Trophoblast cell (in vitro differentiated cells and primary cell): ENCODE measurements at regions not wholly inside any gene's neighbourhood (a gene's known extent, or its start where the extent isn't known, plus 50 kb on each side); places are given as distances from the start of the nearest gene placed in this dataset.

Experiments used
- DNase-seq, 2 donors: peaks; one replicate each; pipeline ENCODE4 v3.0.0-alpha.2; 2016
- H2AFZ ChIP-seq: 2 replicates; pipeline ENCODE4 v1.6.1; 2013; ENCODE audit warnings: low read length, moderate library complexity, mild to moderate bottlenecking; ENCODE audit not compliant: insufficient read depth, poor library complexity
- H2AK5ac ChIP-seq: 2 replicates; pipeline ENCODE4 v1.6.1; 2013; ENCODE audit warnings: mild to moderate bottlenecking, low read length
- H2BK120ac ChIP-seq: 2 replicates; pipeline ENCODE4 v1.6.1; 2013; ENCODE audit warnings: low read length, mild to moderate bottlenecking, moderate library complexity; ENCODE audit not compliant: insufficient read depth, poor library complexity
- H2BK12ac ChIP-seq: 2 replicates; pipeline ENCODE4 v1.6.1; 2013; ENCODE audit warnings: mild to moderate bottlenecking, low read length, moderate library complexity
- H2BK5ac ChIP-seq: 2 replicates; pipeline ENCODE4 v1.6.1; 2013; ENCODE audit warnings: low read length, low read depth, moderate library complexity, mild to moderate bottlenecking; ENCODE audit not compliant: poor library complexity
- H3K14ac ChIP-seq: 2 replicates; pipeline ENCODE4 v1.6.1; 2013; ENCODE audit warnings: mild to moderate bottlenecking, low read length
- H3K18ac ChIP-seq: 2 replicates; pipeline ENCODE4 v1.6.1; 2013; ENCODE audit warnings: mild to moderate bottlenecking, low read length
- H3K23ac ChIP-seq: 2 replicates; pipeline ENCODE4 v1.6.1; 2013; ENCODE audit warnings: low read length
- H3K27ac ChIP-seq: 2 replicates; pipeline ENCODE4 v1.5.1; 2013; ENCODE audit warnings: low read depth, mild to moderate bottlenecking, inconsistent platforms, low read length, moderate library complexity
- H3K27me3 ChIP-seq: 2 replicates; pipeline ENCODE4 v1.6.1; 2013; ENCODE audit warnings: inconsistent platforms, mild to moderate bottlenecking, low read length, moderate library complexity; ENCODE audit not compliant: insufficient read depth
- H3K36me3 ChIP-seq, 2 experiments: 1 replicate in 1 of 2; 2 replicates in 1 of 2; pipeline ENCODE4 v1.6.1; 2013; ENCODE audit warnings: low read length in 2 of 2, mild to moderate bottlenecking in 2 of 2, moderate library complexity in 1 of 2; ENCODE audit not compliant: insufficient read depth in 2 of 2, control insufficient read depth in 1 of 2
- H3K4ac ChIP-seq: 2 replicates; pipeline ENCODE4 v1.6.1; 2013; ENCODE audit warnings: low read depth, mild to moderate bottlenecking, low read length, moderate library complexity
- H3K4me1 ChIP-seq, 2 experiments: 1 replicate in 1 of 2; 2 replicates in 1 of 2; pipeline ENCODE4 v1.6.1; 2013; ENCODE audit warnings: low read length in 2 of 2, mild to moderate bottlenecking in 2 of 2, moderate library complexity in 1 of 2; ENCODE audit not compliant: insufficient read depth in 2 of 2, control insufficient read depth in 1 of 2
- H3K4me2 ChIP-seq: 2 replicates; pipeline ENCODE4 v1.6.1; 2013; ENCODE audit warnings: inconsistent platforms, mild to moderate bottlenecking, low read length, moderate library complexity
- H3K4me3 ChIP-seq: 2 replicates; pipeline ENCODE4 v1.5.1; 2013; ENCODE audit warnings: mild to moderate bottlenecking, low read depth, low read length, inconsistent platforms
- H3K79me1 ChIP-seq: one replicate; pipeline ENCODE4 v1.6.1; 2013; ENCODE audit warnings: low read length
- H3K79me2 ChIP-seq: 2 replicates; pipeline ENCODE4 v1.6.1; 2013; ENCODE audit warnings: low read length, mild to moderate bottlenecking; ENCODE audit not compliant: control insufficient read depth, insufficient read depth, poor library complexity
- H3K9ac ChIP-seq: 2 replicates; pipeline ENCODE4 v1.6.1; 2013; ENCODE audit warnings: mild to moderate bottlenecking, low read length
- H3K9me3 ChIP-seq: 2 replicates; pipeline ENCODE4 v1.6.1; 2013; ENCODE audit warnings: low read depth, mild to moderate bottlenecking, control low read depth, inconsistent platforms, low read length; ENCODE audit not compliant: insufficient read depth
- H4K12ac ChIP-seq: 2 replicates; pipeline ENCODE4 v1.6.1; 2013; ENCODE audit warnings: low read depth, mild to moderate bottlenecking, low read length, moderate library complexity
- H4K8ac ChIP-seq: 2 replicates; pipeline ENCODE4 v1.6.1; 2013; ENCODE audit warnings: low read depth, mild to moderate bottlenecking, low read length, moderate library complexity
- H4K91ac ChIP-seq: one replicate; pipeline ENCODE4 v1.6.1; 2013; ENCODE audit warnings: low read depth, mild to moderate bottlenecking, low read length, moderate library complexity
- WGBS: extraction: QIAGEN DNeasy Blood & Tissue Kit; methylation state at CpG from one replicate; pipeline ENCODE4 v1.1.7; 2013; ENCODE audit warnings: missing lambda C conversion rate; ENCODE audit not compliant: insufficient read length, insufficient coverage; ENCODE audit errors: extremely low coverage; 5-methylcytosine and 5-hydroxymethylcytosine counted together

DNA sequence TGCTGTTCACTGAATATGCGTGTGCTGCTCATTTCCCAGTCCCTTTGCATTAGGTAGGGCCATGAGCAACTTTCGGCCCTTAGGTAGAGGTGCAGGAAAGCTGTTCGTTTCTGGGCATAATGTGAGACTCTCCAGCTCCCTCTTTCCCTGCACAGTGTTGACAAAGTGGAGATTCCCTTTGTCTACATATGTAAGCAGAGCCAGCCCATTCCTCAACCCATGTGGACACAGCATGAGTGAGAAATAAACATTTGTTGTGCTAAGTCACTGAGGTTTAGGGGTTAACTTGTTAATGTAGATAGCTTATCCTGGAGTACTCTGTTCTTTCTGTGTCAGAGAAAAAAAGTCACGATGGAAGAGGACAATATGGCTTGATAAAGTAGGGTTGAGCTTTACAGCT is 343.8 kb downstream of the PSAT1 start:
- no peak overlapping the region for H2AK5ac ChIP-seq
- H3K4ac ChIP-seq: no peak overlapping the region
- no peaks in the 10 kb centered on the region for H3K79me2 ChIP-seq
- no peaks in the 10 kb centered on the region for H3K27me3 ChIP-seq
- no peak overlapping the region for H2AFZ ChIP-seq
- H4K91ac ChIP-seq: no peak overlapping the region
- no peak overlapping the region for H3K4me3 ChIP-seq
- no peak overlapping the region for H3K14ac ChIP-seq
- no peak overlapping the region for H3K18ac ChIP-seq
- H4K8ac ChIP-seq: no peak overlapping the region
- H2BK5ac ChIP-seq: no peak overlapping the region
- no peaks in the 10 kb centered on the region for H3K9me3 ChIP-seq
- H2BK12ac ChIP-seq: no peak overlapping the region
- H3K4me1 ChIP-seq: no peaks in the 10 kb centered on the region
- H3K9ac ChIP-seq: no peak overlapping the region
- H3K4me2 ChIP-seq: no peak overlapping the region
- H2BK120ac ChIP-seq: no peak overlapping the region
- H3K23ac ChIP-seq: no peak overlapping the region
- no peaks in the 10 kb centered on the region for H3K36me3 ChIP-seq
- H4K12ac ChIP-seq: no peak overlapping the region
- WGBS: no CpG with 5 or more reads among the region's 4 CpGs
- H3K27ac ChIP-seq: no peak overlapping the region
- H3K79me1 ChIP-seq: peaks cover 1% of the 10 kb centered on the region
- no peak for DNase-seq

DNA sequence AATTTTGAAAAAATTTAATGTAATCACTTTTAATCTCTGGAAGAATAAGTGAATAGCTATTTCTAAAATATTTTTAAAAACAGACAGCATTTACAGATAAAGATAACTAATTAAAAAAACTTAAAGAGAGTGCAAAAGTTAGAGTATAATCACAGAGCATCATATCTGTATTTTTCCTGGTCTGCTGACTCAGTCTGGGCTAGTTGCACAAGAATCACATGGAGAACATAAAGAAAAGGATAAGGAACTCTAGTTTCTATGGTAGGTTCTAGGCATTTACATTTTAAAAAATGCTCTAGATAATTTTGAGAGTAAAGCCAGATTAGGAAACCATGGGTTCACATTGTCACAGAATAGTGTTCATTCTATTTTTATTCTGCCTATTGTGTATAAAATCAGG is 347.4 kb downstream of the PSAT1 start:
- H3K27me3 ChIP-seq: no peaks in the 10 kb centered on the region
- H3K4me1 ChIP-seq: no peaks in the 10 kb centered on the region
- H3K4me2 ChIP-seq: no peak overlapping the region
- no peaks in the 10 kb centered on the region for H3K79me2 ChIP-seq
- no peak overlapping the region for H2AFZ ChIP-seq
- no peak overlapping the region for H2AK5ac ChIP-seq
- no peak overlapping the region for H2BK120ac ChIP-seq
- no peak overlapping the region for H3K4ac ChIP-seq
- no peak overlapping the region for H3K27ac ChIP-seq
- no peak overlapping the region for H3K23ac ChIP-seq
- no peaks in the 10 kb centered on the region for H3K79me1 ChIP-seq
- H3K36me3 ChIP-seq: no peaks in the 10 kb centered on the region
- no peak overlapping the region for H2BK12ac ChIP-seq
- no peak overlapping the region for H3K4me3 ChIP-seq
- no peak for DNase-seq
- H4K91ac ChIP-seq: no peak overlapping the region
- no peak overlapping the region for H2BK5ac ChIP-seq
- no peaks in the 10 kb centered on the region for H3K9me3 ChIP-seq
- H4K12ac ChIP-seq: no peak overlapping the region
- no peak overlapping the region for H3K9ac ChIP-seq
- no peak overlapping the region for H4K8ac ChIP-seq
- no peak overlapping the region for H3K14ac ChIP-seq
- no peak overlapping the region for H3K18ac ChIP-seq

DNA sequence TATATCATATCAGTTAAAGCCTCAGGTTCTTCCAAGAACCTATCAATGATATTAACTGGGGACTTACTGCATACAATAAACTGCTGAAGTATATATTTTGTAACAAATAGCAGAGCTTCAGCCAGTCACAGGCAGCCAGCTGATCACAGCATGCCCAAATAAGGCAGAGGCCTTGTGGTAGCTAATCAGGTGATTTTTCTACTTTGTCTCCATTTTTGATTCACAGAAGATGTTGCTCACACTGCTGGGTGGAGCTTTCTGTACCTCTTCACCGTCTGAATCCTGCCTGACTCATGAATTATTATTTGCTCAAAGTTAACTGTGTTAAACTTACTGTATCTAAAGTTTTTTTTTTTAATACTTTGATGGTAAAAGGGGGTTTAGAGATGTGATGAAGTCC is 357.4 kb downstream of the PSAT1 start:
- Histone ChIP-seq H3K36me3 (no peaks in the 10 kb centered on the region), H3K4me2 (no peak overlapping the region), H3K14ac (no peak overlapping the region), H4K12ac (no peak overlapping the region), H3K18ac (no peak overlapping the region), H3K27me3 (no peaks in the 10 kb centered on the region), H3K9ac (no peak overlapping the region), H3K27ac (no peak overlapping the region), H3K23ac (no peak overlapping the region), H3K4me3 (no peak overlapping the region), H3K79me1 (no peaks in the 10 kb centered on the region), H2BK5ac (no peak overlapping the region), H3K4me1 (no peaks in the 10 kb centered on the region), H2BK12ac (no peak overlapping the region), H2AFZ (no peak overlapping the region), H3K79me2 (no peaks in the 10 kb centered on the region), H2AK5ac (no peak overlapping the region), H2BK120ac (no peak overlapping the region), H4K8ac (no peak overlapping the region), H3K9me3 (no peaks in the 10 kb centered on the region), H3K4ac (no peak overlapping the region), H4K91ac (no peak overlapping the region)
- no CpG with 5 or more reads among the region's 1 CpG for WGBS
- DNase-seq: no peak

DNA sequence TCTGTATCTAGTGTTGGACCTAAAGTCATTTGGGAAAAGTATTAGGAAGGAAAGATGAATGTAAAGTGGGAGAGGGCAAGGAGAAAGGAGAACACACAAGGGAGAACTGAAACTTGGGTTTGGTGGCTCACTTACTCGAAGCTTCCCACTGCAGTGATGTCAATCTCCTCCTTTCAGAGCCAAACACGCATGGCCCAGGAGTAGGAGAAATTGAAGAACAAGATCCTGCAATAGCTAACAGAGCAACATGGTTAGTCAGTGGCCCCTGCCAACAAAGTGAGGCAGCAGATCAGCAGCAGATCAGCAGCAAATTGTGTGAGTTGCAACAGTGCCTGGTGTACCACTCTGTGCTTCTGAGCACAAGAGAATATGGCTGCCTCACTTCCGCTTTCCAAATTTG is 366.4 kb downstream of the PSAT1 start:
- Histone ChIP-seq H2AK5ac (no peak overlapping the region), H3K27me3 (no peaks in the 10 kb centered on the region), H3K4me1 (peaks cover 0 to 5% of the 10 kb centered on the region in 2 experiments), H3K4me2 (no peak overlapping the region), H3K4me3 (no peak overlapping the region), H3K9ac (no peak overlapping the region), H4K8ac (no peak overlapping the region), H3K9me3 (no peaks in the 10 kb centered on the region), H3K79me1 (no peaks in the 10 kb centered on the region), H2BK12ac (no peak overlapping the region), H3K14ac (no peak overlapping the region), H4K12ac (no peak overlapping the region), H2BK120ac (no peak overlapping the region), H3K79me2 (no peaks in the 10 kb centered on the region), H2AFZ (no peak overlapping the region), H3K27ac (no peak overlapping the region), H3K18ac (no peak overlapping the region), H2BK5ac (no peak overlapping the region), H3K4ac (no peak overlapping the region), H3K23ac (peak overlapping the region; percentile 14), H4K91ac (no peak overlapping the region), H3K36me3 (no peaks in the 10 kb centered on the region)
- WGBS: no CpG with 5 or more reads among the region's 3 CpGs
- no peak for DNase-seq

DNA sequence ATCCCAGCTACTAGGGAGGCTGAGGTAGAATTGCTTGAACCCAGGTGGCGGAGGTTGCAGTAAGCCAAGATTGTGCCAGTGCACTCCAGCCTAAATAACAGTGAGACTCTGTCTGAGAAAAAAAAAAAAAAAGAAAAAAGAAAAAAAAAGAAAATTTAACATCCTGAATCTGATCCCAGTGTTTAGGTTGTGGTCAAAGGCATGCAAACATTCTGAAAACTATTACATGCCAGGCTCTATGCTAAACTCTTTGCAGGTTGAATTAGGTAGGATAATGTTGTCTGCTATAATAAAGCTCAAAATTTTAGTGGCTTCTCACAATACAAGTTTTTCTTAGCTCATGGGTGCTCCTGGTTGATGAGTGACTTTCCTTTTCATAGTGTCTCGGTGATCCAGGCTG is 367.4 kb downstream of the PSAT1 start:
- Histone ChIP-seq H3K9me3 (no peaks in the 10 kb centered on the region), H4K8ac (no peak overlapping the region), H3K27ac (no peak overlapping the region), H3K79me1 (no peaks in the 10 kb centered on the region), H2AK5ac (no peak overlapping the region), H4K12ac (no peak overlapping the region), H3K23ac (no peak overlapping the region), H3K4me2 (no peak overlapping the region), H2AFZ (no peak overlapping the region), H3K27me3 (no peaks in the 10 kb centered on the region), H3K4me3 (no peak overlapping the region), H3K4ac (no peak overlapping the region), H4K91ac (no peak overlapping the region), H2BK5ac (no peak overlapping the region), H2BK120ac (no peak overlapping the region), H3K36me3 (no peaks in the 10 kb centered on the region), H3K79me2 (no peaks in the 10 kb centered on the region), H3K18ac (no peak overlapping the region), H3K4me1 (peaks cover 0 to 5% of the 10 kb centered on the region in 2 experiments), H3K9ac (no peak overlapping the region), H3K14ac (no peak overlapping the region), H2BK12ac (no peak overlapping the region)
- no peak for DNase-seq
- WGBS: no CpG with 5 or more reads among the region's 2 CpGs
